Mesothelial cell of epicardium (in vitro differentiated cells): ENCODE measurements at regions not wholly inside any gene's neighbourhood (a gene's known extent, or its start where the extent isn't known, plus 50 kb on each side); places are given as distances from the start of the nearest gene placed in this dataset.

Experiments used
- DNase-seq, 2 experiments: peaks; one replicate each; pipeline ENCODE4 v3.0.0; 2021; ENCODE audit warnings: low spot score in 2 of 2; ENCODE audit not compliant: unreplicated experiment in 2 of 2
- H3K27ac Mint-ChIP-seq: 2 replicates; pipeline ENCODE4 v1.8.0; 2021; ENCODE audit warnings: mixed read lengths
- H3K27me3 Mint-ChIP-seq: 2 replicates; pipeline ENCODE4 v1.8.0; 2021; ENCODE audit warnings: low read depth, mixed read lengths
- H3K36me3 Mint-ChIP-seq: 2 replicates; pipeline ENCODE4 v1.8.0; 2021; ENCODE audit warnings: mixed read lengths
- H3K4me1 Mint-ChIP-seq: 2 replicates; pipeline ENCODE4 v1.8.0; 2021; ENCODE audit warnings: mixed read lengths
- H3K4me3 Mint-ChIP-seq: 2 replicates; pipeline ENCODE4 v1.8.0; 2021; ENCODE audit warnings: mild to moderate bottlenecking, moderate library complexity, mixed read lengths
- H3K9me3 Mint-ChIP-seq: 2 replicates; pipeline ENCODE4 v1.8.0; 2021; ENCODE audit warnings: mixed read lengths
- TF ChIP-seq, protein P1 (sequence below): fragments of 200-600 bp; sonication (generic); IDR thresholded peaks from one replicate; pipeline ENCODE4 v1.5.0; 2021; ENCODE audit warnings: antibody characterized with exemption; ENCODE audit not compliant: unreplicated experiment

DNA sequence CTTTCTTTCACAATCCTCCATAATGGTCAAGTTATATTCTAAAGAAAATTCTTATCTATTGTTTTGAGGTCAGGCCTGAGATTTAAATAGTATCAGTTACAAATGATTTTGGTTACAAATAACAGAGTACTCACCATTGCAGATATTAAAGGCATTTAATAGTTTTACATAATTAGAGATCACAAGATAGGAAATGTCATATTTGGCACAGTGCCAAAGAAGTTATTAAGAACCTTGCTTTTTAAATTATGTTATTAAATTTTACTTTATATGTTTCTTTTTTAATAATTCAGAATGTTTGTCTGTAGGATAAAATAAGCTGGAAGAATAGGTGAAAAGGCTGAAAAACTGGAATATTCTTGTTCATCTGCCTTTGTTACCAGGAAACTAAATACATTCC is 1174.7 kb downstream of the PCDH18 start:
- Mint-ChIP-seq H3K36me3 (no peaks in the 10 kb centered on the region), H3K4me3 (no peak overlapping the region), H3K4me1 (no peaks in the 10 kb centered on the region), H3K27ac (no peak overlapping the region), H3K27me3 (no peaks in the 10 kb centered on the region), H3K9me3 (peaks cover 9% of the 10 kb centered on the region)
- no peak for DNase-seq
- TF ChIP-seq, protein P1, sequence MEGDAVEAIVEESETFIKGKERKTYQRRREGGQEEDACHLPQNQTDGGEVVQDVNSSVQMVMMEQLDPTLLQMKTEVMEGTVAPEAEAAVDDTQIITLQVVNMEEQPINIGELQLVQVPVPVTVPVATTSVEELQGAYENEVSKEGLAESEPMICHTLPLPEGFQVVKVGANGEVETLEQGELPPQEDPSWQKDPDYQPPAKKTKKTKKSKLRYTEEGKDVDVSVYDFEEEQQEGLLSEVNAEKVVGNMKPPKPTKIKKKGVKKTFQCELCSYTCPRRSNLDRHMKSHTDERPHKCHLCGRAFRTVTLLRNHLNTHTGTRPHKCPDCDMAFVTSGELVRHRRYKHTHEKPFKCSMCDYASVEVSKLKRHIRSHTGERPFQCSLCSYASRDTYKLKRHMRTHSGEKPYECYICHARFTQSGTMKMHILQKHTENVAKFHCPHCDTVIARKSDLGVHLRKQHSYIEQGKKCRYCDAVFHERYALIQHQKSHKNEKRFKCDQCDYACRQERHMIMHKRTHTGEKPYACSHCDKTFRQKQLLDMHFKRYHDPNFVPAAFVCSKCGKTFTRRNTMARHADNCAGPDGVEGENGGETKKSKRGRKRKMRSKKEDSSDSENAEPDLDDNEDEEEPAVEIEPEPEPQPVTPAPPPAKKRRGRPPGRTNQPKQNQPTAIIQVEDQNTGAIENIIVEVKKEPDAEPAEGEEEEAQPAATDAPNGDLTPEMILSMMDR, result no peak

DNA sequence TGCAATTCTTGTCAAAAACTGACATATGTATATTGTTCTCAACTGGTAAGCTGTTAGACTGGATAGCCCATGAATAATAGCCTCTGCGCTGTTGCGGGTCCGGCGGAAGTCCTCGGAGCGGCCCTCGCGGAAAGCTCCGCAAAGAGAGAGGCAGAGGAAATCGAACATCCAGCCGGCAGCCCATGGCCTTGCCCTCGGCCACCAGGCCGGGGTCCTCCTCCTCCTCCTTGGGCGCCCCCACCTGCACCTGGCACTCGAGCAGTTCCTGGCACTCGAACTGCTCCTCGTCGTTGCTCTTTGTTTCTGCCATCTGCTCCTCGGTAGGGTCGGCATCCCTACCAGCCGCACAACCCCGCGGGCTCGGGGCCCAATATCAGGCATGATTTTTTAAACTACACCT is 1176.3 kb downstream of the PCDH18 start:
- Mint-ChIP-seq H3K36me3 (no peaks in the 10 kb centered on the region), H3K4me1 (no peaks in the 10 kb centered on the region), H3K4me3 (no peak overlapping the region), H3K27me3 (no peaks in the 10 kb centered on the region), H3K9me3 (no peaks in the 10 kb centered on the region), H3K27ac (no peak overlapping the region)
- TF ChIP-seq, protein P1, result no peak
- DNase-seq, result no peak

DNA sequence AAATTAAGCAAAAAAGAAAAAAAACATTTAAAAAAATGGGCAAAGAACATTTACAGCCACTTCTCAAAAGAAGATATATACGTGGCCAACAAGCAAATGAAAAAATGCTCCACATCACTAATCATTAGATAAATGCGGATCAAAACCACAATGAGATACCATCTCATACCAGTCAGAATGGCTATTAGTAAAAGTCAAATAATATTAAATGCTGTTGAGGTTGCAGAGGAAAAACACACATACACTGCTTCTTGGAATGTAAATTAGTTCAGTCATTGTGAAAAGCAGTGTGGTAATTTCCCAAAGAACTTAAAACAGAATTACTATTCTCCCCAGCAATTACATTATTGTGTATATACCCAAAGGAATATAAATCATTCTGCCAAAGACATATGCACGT is 1189.0 kb downstream of the PCDH18 start:
- H3K36me3 Mint-ChIP-seq, result no peaks in the 10 kb centered on the region
- no peaks in the 10 kb centered on the region for H3K4me1 Mint-ChIP-seq

DNA sequence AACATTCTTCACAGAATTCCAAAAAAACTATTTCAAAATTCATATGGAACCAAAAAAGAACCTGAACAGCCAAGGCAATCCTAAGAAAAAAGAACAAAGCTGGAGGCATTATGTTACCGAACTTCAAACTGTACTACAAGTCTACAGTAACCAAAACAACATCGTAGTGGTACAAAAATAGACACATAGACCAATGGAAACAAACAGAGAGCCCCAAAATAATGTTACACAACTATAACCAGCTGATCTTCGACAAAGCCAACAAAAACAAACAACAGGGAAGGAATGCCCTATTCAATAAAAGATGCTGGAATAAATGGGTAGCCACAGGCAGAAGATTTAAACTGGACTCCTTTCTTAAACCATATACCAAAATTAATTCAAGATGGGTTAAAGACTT is 1189.6 kb downstream of the PCDH18 start:
- TF ChIP-seq, protein P1, result no peak
- peaks cover 21% of the 10 kb centered on the region for H3K27me3 Mint-ChIP-seq
- no peaks in the 10 kb centered on the region for H3K36me3 Mint-ChIP-seq
- H3K27ac Mint-ChIP-seq, result no peak overlapping the region
- no peak for DNase-seq
- H3K4me3 Mint-ChIP-seq, result no peak overlapping the region
- H3K4me1 Mint-ChIP-seq, result no peaks in the 10 kb centered on the region
- peaks cover 28% of the 10 kb centered on the region for H3K9me3 Mint-ChIP-seq

More for the DNA sequence above, 1189.0 kb downstream of the PCDH18 start:
- TF ChIP-seq, protein P1, result no peak
- H3K4me3 Mint-ChIP-seq, result no peak overlapping the region
- DNase-seq, result no peak
- peaks cover 16% of the 10 kb centered on the region for H3K27me3 Mint-ChIP-seq
- peaks cover 25% of the 10 kb centered on the region for H3K9me3 Mint-ChIP-seq
- H3K27ac Mint-ChIP-seq, result no peak overlapping the region

DNA sequence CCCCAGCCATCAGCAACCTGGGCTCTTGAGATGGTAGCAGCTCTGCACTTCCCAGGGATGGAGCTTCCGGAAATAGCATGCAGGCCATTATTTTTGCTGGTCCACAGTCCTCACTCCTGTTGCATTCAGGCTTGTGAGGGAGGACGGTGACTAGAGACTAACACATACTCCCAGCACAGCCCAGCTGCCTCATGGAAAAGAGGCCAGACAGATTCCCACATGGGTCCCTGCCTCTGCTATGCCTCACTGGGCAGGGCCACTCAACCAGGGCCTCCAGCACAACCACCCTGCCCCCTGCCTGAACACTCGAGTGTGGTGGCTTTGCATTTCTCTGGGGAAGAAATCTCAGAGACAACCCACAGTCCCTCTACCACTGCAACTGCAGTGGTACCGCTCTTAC is 1195.1 kb downstream of the PCDH18 start:
- Mint-ChIP-seq H3K36me3 (no peaks in the 10 kb centered on the region), H3K27ac (no peak overlapping the region), H3K27me3 (peaks cover 32% of the 10 kb centered on the region), H3K4me3 (no peak overlapping the region), H3K4me1 (peaks cover 1% of the 10 kb centered on the region), H3K9me3 (peaks cover 27% of the 10 kb centered on the region)
- TF ChIP-seq, protein P1, result no peak
- no peak for DNase-seq

DNA sequence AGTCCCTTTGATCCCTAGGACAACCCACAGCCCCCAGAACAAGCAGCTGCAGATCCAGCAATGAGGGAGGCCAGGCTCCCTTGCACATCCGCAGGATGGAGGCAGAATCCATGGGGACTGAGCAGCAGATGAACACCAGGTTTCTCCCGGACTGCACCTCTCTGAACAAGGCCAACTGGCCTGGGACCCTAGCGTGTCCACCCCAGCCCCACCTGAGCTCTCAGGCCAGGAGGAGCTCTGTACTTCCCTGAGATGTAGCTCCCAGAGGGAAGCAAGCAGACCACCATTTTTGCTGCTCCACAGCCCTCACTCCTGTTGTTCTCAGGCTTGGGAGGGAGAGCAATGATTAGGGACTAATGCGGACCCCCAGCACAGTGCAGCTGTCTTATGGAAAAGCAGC is 1195.8 kb downstream of the PCDH18 start:
- H3K9me3 Mint-ChIP-seq, result peaks cover 32% of the 10 kb centered on the region
- H3K27me3 Mint-ChIP-seq, result peaks cover 32% of the 10 kb centered on the region
- no peak for DNase-seq
- no peaks in the 10 kb centered on the region for H3K36me3 Mint-ChIP-seq
- H3K4me3 Mint-ChIP-seq, result no peak overlapping the region
- TF ChIP-seq, protein P1, result no peak
- no peak overlapping the region for H3K27ac Mint-ChIP-seq
- H3K4me1 Mint-ChIP-seq, result peaks cover 1% of the 10 kb centered on the region
